HL-60 (cell line): ENCODE measurements at regions not wholly inside any gene's neighbourhood (a gene's known extent, or its start where the extent isn't known, plus 50 kb on each side); places are given as distances from the start of the nearest gene placed in this dataset.

ENCODE experiments used
- CTCF ChIP-seq: IDR thresholded peaks from one replicate; pipeline ENCODE4 v1.5.1; 2011; ENCODE audit warnings: low read length, control low read depth, inconsistent platforms; ENCODE audit not compliant: insufficient read depth
- GABPA ChIP-seq: IDR thresholded peaks from 2 replicates; pipeline ENCODE4 v1.6.1; 2012; ENCODE audit warnings: low read depth
- POLR2AphosphoS5 ChIP-seq: IDR thresholded peaks from 2 replicates; pipeline ENCODE4 v1.6.1; 2012; ENCODE audit warnings: low read depth
- REST ChIP-seq: IDR thresholded peaks from 2 replicates; pipeline ENCODE4 v1.6.1; 2012; ENCODE audit warnings: low read depth; ENCODE audit not compliant: insufficient replicate concordance
- SPI1 ChIP-seq: IDR thresholded peaks from 2 replicates; pipeline ENCODE4 v1.6.1; 2012; ENCODE audit warnings: low read depth, mild to moderate bottlenecking, borderline replicate concordance

GRCh38 chr7:46432708-46433107 is 511.6 kb upstream of the IGFBP3 start:
- TF ChIP-seq CTCF, result no peak
- TF ChIP-seq REST, result no peak
- no peak for TF ChIP-seq POLR2AphosphoS5
- no peak for TF ChIP-seq SPI1
- TF ChIP-seq GABPA, result no peak
